ENCODE measurements at regions not wholly inside any gene's neighbourhood (a gene's known extent, or its start where the extent isn't known, plus 50 kb on each side); places are given as distances from the start of the nearest gene placed in this dataset.

DNA sequence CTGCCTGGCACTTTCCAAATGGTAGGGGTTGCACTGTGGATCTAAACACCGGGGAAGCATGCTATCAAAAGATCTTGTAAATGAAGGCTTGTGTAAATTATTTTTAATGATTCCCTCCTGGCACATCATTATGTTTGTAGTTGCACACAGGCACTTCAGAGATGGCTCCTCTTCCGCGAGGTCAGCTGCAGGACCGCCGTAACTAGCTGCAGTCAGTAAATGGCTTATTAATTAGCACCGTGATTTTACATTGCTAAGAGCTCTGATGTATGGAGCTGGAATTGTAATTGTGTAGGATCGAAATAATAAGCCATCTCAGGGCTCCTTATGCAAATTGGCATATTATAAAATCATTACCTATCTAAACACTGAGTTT is 397.6 kb upstream of the IRX1 start:
- peaks cover 9% of the 10 kb centered on the region for H3K9me3 Mint-ChIP-seq
- H3K36me3 Mint-ChIP-seq: no peaks in the 10 kb centered on the region
- H3K4me3 Mint-ChIP-seq: no peak overlapping the region
- no peaks in the 10 kb centered on the region for H3K4me1 Mint-ChIP-seq
- no peak for ATAC-seq
- H3K27ac Mint-ChIP-seq: no peak overlapping the region
- no peak for DNase-seq (ENCODE audit: low spot score in 2 of 2)

- DNase-seq (ENCODE audit: low spot score in 2 of 2): no peak
- no peaks in the 10 kb centered on the region for H3K36me3 Mint-ChIP-seq
- ATAC-seq: no peak
- H3K4me3 Mint-ChIP-seq: no peak overlapping the region
- no peak overlapping the region for H3K27ac Mint-ChIP-seq
- H3K9me3 Mint-ChIP-seq: peaks cover 4% of the 10 kb centered on the region
- H3K4me1 Mint-ChIP-seq: no peaks in the 10 kb centered on the region
Measured at GRCh38 chr5:3197304-3198073, 398.1 kb upstream of the IRX1 start.

GRCh38 chr5:3195994-3196393 is 399.6 kb upstream of the IRX1 start:
- no peak for ATAC-seq
- H3K27ac Mint-ChIP-seq: no peak overlapping the region
- H3K9me3 Mint-ChIP-seq: no peaks in the 10 kb centered on the region
- H3K36me3 Mint-ChIP-seq: no peaks in the 10 kb centered on the region
- H3K4me1 Mint-ChIP-seq: no peaks in the 10 kb centered on the region
- no peak overlapping the region for H3K4me3 Mint-ChIP-seq
- DNase-seq (ENCODE audit: low spot score in 2 of 2): peak in 1 of 2 donors; percentile 7

GRCh38 chr5:3194684-3195083 is 400.9 kb upstream of the IRX1 start:
- DNase-seq (ENCODE audit: low spot score in 2 of 2): peak in 1 of 2 donors; percentile 34
- Mint-ChIP-seq H3K9me3 (no peaks in the 10 kb centered on the region), H3K36me3 (no peaks in the 10 kb centered on the region), H3K4me1 (no peaks in the 10 kb centered on the region), H3K27ac (no peak overlapping the region), H3K4me3 (no peak overlapping the region)
- ATAC-seq: no peak

DNA sequence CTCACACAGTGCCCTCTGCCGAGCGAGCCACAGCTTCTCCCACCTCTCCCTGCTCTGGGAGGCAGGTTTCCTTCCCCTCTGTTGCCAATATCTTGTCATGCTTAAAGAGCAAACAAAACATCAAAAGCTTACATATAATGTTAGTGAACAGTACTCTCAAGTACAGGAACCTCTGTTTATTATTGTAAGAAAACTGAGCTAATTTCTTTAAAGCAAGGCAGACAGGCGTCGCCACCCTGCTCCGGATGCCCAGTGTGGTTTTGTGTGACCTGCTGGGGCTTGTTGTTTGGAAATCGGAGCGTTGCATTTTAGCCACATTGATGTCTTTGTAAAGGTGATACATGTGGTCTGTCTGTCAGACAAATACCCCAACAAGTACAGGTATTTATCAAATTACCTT is 401.4 kb upstream of the IRX1 start:
- DNase-seq (ENCODE audit: low spot score in 2 of 2): no peak
- Mint-ChIP-seq H3K4me3 (no peak overlapping the region), H3K27ac (no peak overlapping the region), H3K36me3 (no peaks in the 10 kb centered on the region), H3K9me3 (no peaks in the 10 kb centered on the region), H3K4me1 (no peaks in the 10 kb centered on the region)
- ATAC-seq: no peak

- Mint-ChIP-seq H3K36me3 (no peaks in the 10 kb centered on the region), H3K9me3 (no peaks in the 10 kb centered on the region), H3K4me1 (no peaks in the 10 kb centered on the region), H3K4me3 (no peak overlapping the region), H3K27ac (no peak overlapping the region)
- DNase-seq (ENCODE audit: low spot score in 2 of 2) (peak in 1 of 2 donors; percentile 1), ATAC-seq (no peak)
Measured at GRCh38 chr5:3191585-3191984, 404.0 kb upstream of the IRX1 start.

DNA sequence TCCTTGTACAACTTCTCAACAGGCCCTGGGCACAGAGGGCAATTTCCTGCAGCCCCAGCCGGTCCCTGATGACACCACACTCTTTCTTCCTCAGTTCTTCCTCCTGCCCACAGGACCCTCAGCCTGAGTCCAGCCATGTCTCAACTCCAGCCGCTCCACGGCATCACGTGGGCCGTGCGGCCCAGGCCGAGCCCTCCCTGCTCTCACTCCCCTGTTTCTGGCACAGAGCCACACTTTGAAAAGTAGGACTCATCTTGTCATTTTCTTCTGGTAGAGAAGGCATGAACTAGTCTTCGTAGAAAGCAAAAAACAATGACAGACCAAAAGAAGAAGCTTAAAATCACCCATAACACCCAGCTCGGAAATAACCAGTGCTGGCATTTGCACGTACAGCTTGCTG is 404.7 kb upstream of the IRX1 start:
- no peak overlapping the region for H3K4me3 Mint-ChIP-seq
- DNase-seq (ENCODE audit: low spot score in 2 of 2): no peak
- ATAC-seq: no peak
- H3K27ac Mint-ChIP-seq: no peak overlapping the region
- H3K4me1 Mint-ChIP-seq: no peaks in the 10 kb centered on the region
- H3K9me3 Mint-ChIP-seq: no peaks in the 10 kb centered on the region
- H3K36me3 Mint-ChIP-seq: no peaks in the 10 kb centered on the region

- Mint-ChIP-seq H3K4me3 (no peak overlapping the region), H3K27ac (no peak overlapping the region), H3K36me3 (no peaks in the 10 kb centered on the region), H3K4me1 (no peaks in the 10 kb centered on the region), H3K9me3 (no peaks in the 10 kb centered on the region)
- no peak for DNase-seq (ENCODE audit: low spot score in 2 of 2)
- ATAC-seq: no peak
Measured at GRCh38 chr5:3190433-3190832, 405.2 kb upstream of the IRX1 start.

- no peaks in the 10 kb centered on the region for H3K36me3 Mint-ChIP-seq
- no peak overlapping the region for H3K27ac Mint-ChIP-seq
- no peaks in the 10 kb centered on the region for H3K4me1 Mint-ChIP-seq
- ATAC-seq (no peak), DNase-seq (ENCODE audit: low spot score in 2 of 2) (no peak)
- no peak overlapping the region for H3K4me3 Mint-ChIP-seq
- no peaks in the 10 kb centered on the region for H3K9me3 Mint-ChIP-seq
Measured at GRCh38 chr5:3187771-3188425, 407.7 kb upstream of the IRX1 start.

DNA sequence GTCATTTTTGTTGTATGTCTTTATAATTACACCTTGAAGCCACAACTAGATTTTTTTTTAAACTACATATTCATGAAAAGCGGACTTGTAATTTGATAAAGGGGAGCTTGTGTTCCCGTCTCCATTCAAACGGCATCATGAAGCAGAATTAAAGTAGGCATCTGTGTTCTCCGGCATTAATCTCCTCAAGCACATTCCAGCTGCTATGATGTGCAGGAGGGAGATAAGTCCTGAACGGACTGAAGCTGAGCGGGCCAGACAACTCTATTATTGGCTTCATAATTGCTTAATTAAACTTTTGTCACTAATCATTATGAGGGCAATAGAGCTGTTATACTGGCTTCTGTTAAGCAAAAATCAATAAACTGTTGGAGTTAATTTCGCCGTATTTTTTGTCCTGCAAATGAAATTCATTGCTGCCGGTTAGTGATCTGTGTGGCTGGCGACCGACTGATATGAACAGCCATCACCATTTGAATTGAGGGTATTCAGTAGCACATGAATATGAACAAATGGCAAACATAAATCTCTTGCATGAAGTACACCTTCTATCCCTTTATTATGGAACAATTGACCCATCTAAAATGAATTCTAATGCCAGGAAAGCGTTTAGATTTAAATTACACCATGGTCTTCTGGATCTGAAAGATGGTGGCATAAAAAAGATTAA is 408.8 kb upstream of the IRX1 start:
- no peak overlapping the region for H3K4me3 Mint-ChIP-seq
- H3K9me3 Mint-ChIP-seq: no peaks in the 10 kb centered on the region
- H3K4me1 Mint-ChIP-seq: no peaks in the 10 kb centered on the region
- no peak for ATAC-seq
- DNase-seq (ENCODE audit: low spot score in 2 of 2): no peak
- H3K27ac Mint-ChIP-seq: no peak overlapping the region
- H3K36me3 Mint-ChIP-seq: no peaks in the 10 kb centered on the region

GRCh38 chr5:3186156-3186555 is 409.5 kb upstream of the IRX1 start:
- H3K4me3 Mint-ChIP-seq: no peak overlapping the region
- ATAC-seq: no peak
- no peaks in the 10 kb centered on the region for H3K9me3 Mint-ChIP-seq
- H3K36me3 Mint-ChIP-seq: no peaks in the 10 kb centered on the region
- H3K4me1 Mint-ChIP-seq: no peaks in the 10 kb centered on the region
- H3K27ac Mint-ChIP-seq: no peak overlapping the region
- no peak for DNase-seq (ENCODE audit: low spot score in 2 of 2)

DNA sequence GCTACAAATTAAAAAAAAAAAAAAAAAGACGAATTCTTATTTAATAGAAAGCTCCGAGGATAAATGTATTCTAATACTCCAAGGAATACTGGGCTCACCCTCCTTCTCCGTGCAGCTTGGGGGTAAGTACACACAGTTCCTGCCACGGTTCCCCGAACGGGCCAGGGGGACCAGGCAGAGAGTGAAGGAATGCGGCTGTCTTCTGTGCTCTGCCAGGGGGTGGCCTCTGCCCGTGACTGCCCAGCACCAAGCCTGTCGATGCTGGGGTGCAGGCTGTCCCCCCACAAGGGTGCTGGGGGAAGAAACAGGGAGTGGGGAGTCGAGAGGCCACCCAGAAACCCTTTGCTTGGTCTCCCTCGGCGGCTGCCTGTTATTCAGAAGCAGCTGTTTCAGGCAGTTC is 410.1 kb upstream of the IRX1 start:
- Mint-ChIP-seq H3K9me3 (no peaks in the 10 kb centered on the region), H3K4me1 (no peaks in the 10 kb centered on the region), H3K36me3 (no peaks in the 10 kb centered on the region), H3K27ac (no peak overlapping the region), H3K4me3 (no peak overlapping the region)
- ATAC-seq: no peak
- no peak for DNase-seq (ENCODE audit: low spot score in 2 of 2)

DNA sequence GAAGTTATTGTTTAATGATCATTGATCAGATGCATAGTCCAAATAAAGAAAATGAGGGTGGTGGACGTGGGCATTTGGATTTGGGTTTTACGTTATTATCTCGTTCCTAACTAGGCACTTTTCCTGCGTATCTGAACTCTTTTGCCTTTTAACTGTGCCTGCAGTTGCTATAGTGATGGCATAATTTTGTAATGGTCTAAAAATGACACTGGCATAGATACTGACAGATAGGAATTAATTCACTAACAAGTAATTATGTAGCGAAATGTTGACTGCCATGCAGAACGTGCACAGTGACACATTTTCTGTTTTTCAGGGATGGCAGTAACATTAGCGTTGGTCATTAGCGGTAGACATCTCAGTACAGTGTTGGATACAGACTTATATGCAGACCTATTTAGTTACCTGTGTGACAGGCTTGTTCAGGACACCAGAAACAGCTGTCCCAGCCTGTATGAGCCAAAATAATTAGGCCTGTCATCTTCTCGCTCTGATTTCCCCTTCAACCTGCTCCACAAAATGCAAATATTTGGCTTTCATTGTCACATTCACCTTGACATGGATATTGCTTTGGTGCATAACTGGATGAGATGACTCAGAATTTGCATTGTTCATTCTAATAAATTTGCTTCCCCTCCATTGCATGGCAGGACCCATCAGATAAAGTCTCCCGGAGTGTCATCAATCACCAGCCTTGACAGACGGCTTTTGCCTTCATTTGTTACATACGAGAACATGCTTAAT is 413.3 kb upstream of the IRX1 start:
- DNase-seq (ENCODE audit: low spot score in 2 of 2): no peak
- peaks cover 3% of the 10 kb centered on the region for H3K9me3 Mint-ChIP-seq
- no peak for ATAC-seq
- H3K4me1 Mint-ChIP-seq: no peaks in the 10 kb centered on the region
- no peaks in the 10 kb centered on the region for H3K36me3 Mint-ChIP-seq
- no peak overlapping the region for H3K4me3 Mint-ChIP-seq
- no peak overlapping the region for H3K27ac Mint-ChIP-seq

DNA sequence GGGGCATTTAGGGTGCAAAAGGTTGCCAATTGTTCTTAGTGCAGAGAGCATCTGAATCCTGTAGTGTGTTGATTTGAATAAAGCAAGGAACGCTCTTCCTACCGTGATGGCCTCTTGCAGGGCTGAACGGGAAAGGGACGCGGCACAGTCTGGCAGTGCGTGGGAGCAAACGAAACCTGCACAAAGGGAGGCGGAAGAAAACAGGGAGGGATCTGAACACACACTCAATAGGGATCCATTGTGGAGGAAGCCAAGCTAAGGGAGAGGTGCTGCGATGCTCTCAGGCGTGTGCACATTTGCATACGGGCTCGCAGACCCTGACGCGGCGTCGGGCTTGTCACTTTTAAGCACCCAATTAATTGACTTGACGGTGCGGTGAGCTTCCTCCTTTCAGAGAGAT is 414.0 kb upstream of the IRX1 start:
- Mint-ChIP-seq H3K36me3 (no peaks in the 10 kb centered on the region), H3K4me1 (no peaks in the 10 kb centered on the region), H3K4me3 (no peak overlapping the region), H3K27ac (no peak overlapping the region), H3K9me3 (peaks cover 3% of the 10 kb centered on the region)
- DNase-seq (ENCODE audit: low spot score in 2 of 2) (no peak), ATAC-seq (no peak)

DNA sequence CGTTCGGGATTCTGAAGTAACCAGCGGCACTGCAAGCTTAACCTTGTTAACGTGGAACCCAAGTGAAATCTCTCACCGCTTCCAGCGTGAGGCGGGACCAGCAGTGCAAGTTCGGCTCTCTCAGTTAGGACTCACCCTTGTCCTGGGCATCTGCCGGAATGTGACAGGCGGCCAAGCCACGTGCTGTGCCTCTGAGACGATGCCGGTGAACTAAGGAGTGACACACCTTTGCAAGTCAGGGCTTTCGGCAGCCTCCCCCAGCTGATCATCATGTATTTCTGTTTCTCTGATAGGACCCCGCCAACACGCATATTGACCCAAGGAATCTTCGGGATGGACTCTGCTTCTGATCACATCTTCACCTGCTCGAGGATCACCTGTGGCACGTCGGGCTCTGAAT is 415.0 kb upstream of the IRX1 start:
- Mint-ChIP-seq H3K4me3 (no peak overlapping the region), H3K36me3 (no peaks in the 10 kb centered on the region), H3K9me3 (peaks cover 3% of the 10 kb centered on the region), H3K27ac (no peak overlapping the region), H3K4me1 (no peaks in the 10 kb centered on the region)
- ATAC-seq: no peak
- DNase-seq (ENCODE audit: low spot score in 2 of 2): no peak
